ENCODE measurements at regions not wholly inside any gene's neighbourhood (a gene's known extent, or its start where the extent isn't known, plus 50 kb on each side); places are given as distances from the start of the nearest gene placed in this dataset.
"Not testable (repeated sequence)": the region's sequence is repeated elsewhere in the genome, so short reads cannot be mapped to it uniquely, and the experiment has no call there.

DNA sequence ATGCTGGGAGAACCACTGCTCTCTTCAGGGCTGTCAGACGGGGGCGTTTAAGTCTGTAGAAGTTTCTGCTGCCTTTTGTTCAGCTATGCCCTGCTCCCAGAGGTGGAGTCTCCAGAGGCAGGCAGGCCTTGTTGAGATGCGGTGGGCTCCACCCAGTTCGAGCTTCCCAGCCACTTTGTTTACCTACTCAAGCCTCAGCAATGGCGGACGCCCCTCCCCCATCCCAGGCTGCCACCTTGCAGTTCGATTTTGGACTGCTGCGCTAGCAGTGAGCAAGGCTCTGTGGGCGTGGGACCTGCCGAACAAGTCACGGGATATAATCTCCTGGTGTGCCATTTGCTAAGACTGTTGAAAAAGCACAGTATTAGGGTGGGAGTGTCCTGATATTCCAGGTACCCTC, 1057.9 kb upstream of the LRRTM1 start:
- not testable (repeated sequence) for H3K27ac ChIP-seq; H3K36me3 ChIP-seq; H3K9me3 ChIP-seq (replicated peaks); DNase-seq; H3K4me3 ChIP-seq; H3K27me3 ChIP-seq; H3K4me1 ChIP-seq

DNA sequence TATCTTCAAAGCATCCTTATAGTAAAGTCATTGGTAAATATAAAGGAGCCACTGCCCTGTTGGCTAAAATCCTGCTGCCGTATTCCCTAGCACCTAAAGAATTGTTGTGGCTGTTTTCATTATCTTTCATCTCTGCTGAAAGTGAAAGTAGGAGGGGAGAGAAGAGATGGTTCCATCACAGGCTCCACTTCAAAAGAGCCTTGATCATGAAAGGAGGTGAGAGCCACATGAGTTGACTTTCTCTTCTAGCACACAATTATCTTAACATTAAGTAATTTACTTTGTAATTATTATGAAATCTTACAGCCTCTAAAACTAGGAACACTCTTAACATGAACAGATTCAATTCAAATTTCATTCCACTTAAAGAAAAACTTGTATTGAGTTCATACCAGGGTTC, 1050.9 kb upstream of the LRRTM1 start:
- Histone ChIP-seq H3K9me3 (replicated peaks) (no peaks in the 10 kb centered on the region), H3K4me1 (no peaks in the 10 kb centered on the region), H3K27me3 (no peaks in the 10 kb centered on the region), H3K27ac (no peak overlapping the region), H3K4me3 (no peak overlapping the region), H3K36me3 (no peaks in the 10 kb centered on the region)
- no peak for DNase-seq

DNA sequence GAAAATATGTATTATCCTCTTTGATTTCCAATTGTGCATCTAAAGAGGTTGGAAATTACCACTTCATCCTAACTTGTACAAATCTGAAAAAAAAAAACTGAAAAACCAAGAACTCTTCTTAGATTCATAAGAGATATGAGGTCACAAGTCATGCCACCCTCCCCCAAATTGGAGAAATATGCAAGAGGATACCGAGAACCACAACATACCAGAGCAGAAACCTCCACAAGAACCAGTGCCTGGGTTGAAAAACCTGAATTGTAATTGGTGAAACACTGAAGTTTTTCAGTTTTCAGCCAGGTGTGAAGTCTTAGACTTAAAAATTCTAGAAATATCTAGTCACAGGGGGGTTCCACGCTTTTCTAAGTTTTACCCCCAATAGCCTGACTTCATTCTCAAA, 1029.5 kb upstream of the LRRTM1 start:
- no peaks in the 10 kb centered on the region for H3K36me3 ChIP-seq

DNA sequence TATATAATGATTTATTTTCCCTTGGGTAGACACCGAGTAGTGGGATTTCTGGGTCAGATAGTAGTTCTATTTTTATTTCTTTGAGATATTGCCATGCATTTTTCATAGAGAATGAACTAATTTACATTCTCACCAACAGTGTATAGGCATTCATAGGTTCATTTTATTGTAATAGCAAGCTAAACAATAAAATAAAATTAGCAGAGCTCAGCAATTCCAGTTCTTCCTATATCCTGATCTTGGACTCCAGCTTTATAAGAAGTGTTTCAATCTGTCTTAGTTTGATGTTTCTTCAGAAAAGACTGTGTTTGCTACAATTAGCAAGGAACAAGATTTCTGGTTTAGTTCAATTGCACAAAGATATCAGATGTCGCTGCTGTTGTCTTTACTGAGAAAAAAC, 1024.4 kb upstream of the LRRTM1 start:
- Histone ChIP-seq H3K4me3 (no peak overlapping the region), H3K27ac (no peak overlapping the region), H3K9me3 (replicated peaks) (no peaks in the 10 kb centered on the region), H3K36me3 (no peaks in the 10 kb centered on the region), H3K27me3 (no peaks in the 10 kb centered on the region), H3K4me1 (no peaks in the 10 kb centered on the region)
- DNase-seq: no peak

More for the DNA sequence above, 1029.5 kb upstream of the LRRTM1 start:
- no peak overlapping the region for H3K27ac ChIP-seq
- no peaks in the 10 kb centered on the region for H3K27me3 ChIP-seq
- no peaks in the 10 kb centered on the region for H3K9me3 ChIP-seq (replicated peaks)
- no peak for DNase-seq
- no peaks in the 10 kb centered on the region for H3K4me1 ChIP-seq
- H3K4me3 ChIP-seq: no peak overlapping the region

DNA sequence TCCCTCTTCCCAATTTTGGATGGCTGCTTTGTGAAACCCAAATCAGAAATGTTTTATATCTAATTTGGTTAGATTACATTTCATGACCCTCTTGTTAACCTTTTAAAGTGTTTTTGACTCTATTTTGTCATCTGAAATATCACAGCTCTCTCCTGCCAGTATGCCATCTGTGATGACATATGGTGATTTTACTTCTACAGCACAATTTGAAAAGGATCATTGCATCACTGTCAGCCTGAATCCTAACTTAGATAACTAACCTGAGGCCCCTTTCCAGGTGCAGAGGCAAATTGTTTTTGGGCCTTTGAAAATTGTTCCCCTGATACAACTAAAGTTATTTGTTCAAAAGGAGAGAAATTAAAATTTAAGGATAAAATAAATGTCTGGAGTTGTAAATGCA, 1023.4 kb upstream of the LRRTM1 start:
- no peak overlapping the region for H3K27ac ChIP-seq
- H3K4me3 ChIP-seq: no peak overlapping the region
- H3K36me3 ChIP-seq: no peaks in the 10 kb centered on the region
- H3K4me1 ChIP-seq: no peaks in the 10 kb centered on the region
- no peaks in the 10 kb centered on the region for H3K27me3 ChIP-seq
- DNase-seq: no peak
- H3K9me3 ChIP-seq (replicated peaks): no peaks in the 10 kb centered on the region

DNA sequence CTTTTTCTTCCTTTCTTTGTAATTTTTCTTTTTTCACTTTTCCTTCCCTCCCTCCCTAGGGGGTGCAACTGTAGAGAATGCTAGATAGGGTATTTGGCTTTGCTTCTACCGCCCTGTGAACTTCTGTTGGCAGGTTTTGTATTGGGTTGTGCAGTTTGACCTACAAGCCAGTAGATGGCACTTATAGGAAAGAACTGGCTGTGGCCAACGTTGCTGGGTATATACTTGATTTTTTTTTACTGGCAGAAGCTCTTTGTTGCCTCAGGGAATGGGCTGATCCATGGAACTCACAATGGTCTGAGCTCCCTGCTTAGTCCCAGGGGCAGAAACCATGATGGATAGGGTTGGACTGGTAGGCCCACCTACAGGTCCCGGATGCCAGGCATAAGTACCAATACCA, 1019.5 kb upstream of the LRRTM1 start:
- DNase-seq: peak; percentile 10 to 39

DNA sequence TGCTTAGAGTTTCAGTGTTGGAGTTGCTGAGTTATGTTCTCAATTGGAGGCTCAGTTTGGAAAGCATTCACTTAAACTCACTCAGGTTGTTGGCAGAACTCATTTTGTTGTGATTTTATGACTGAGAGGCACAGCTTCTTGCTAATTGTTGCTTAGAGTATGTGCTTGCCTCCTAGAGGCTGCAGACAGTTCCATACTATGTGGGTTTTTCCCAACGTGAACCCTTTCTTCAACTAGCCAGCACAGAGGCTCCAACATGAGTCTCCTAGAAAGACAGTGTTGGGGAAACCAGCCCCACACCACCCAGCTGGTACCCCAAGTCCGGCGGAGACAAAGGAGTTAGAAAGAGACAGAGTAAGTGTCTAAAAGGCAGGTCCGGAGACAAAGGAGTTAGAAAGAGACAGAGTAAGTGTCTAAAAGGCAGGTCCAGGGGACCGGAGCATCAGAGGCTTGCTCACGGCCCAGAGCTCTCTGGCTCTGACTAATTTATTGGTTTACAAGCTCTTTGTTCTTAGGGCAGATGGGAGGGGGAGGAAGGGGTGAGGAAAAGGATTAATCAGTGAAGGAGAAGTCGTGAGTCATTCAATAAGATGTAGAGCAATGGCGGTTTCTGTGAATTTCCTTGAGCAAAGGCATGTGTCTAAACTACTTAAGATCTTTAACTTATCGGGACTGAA, 999.7 kb upstream of the LRRTM1 start:
- H3K4me1 ChIP-seq: no peaks in the 10 kb centered on the region
- no peak for DNase-seq
- no peaks in the 10 kb centered on the region for H3K27me3 ChIP-seq

More for the DNA sequence above, 1019.5 kb upstream of the LRRTM1 start:
- no peaks in the 10 kb centered on the region for H3K9me3 ChIP-seq (replicated peaks)
- no peaks in the 10 kb centered on the region for H3K4me1 ChIP-seq
- H3K4me3 ChIP-seq: no peak overlapping the region
- no peaks in the 10 kb centered on the region for H3K36me3 ChIP-seq
- no peak overlapping the region for H3K27ac ChIP-seq
- H3K27me3 ChIP-seq: no peaks in the 10 kb centered on the region

DNA sequence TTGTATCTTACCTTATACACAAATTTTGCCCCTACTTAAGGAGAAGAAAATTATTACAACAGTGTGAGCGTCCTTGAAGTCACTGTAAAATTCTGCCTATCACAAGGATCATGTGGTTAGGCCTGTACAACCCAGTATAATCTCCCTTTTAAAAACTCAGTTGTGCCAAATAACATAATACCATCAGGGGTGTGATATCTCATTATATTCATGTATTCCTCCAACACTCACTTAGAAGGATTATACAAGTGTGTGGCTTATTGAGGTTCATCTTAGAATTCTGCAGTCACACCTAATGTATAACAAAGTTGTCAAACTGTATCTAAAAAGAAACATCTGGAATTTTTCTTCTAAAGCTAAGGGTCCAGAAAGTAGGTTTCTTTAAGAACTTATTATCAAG, 998.8 kb upstream of the LRRTM1 start:
- Histone ChIP-seq H3K4me1 (no peaks in the 10 kb centered on the region), H3K4me3 (no peak overlapping the region), H3K27ac (no peak overlapping the region), H3K9me3 (replicated peaks) (no peaks in the 10 kb centered on the region), H3K36me3 (no peaks in the 10 kb centered on the region), H3K27me3 (no peaks in the 10 kb centered on the region)
- DNase-seq: no peak

More for the DNA sequence above, 999.7 kb upstream of the LRRTM1 start:
- H3K4me3 ChIP-seq: no peak overlapping the region
- H3K9me3 ChIP-seq (replicated peaks): no peaks in the 10 kb centered on the region
- H3K27ac ChIP-seq: no peak overlapping the region
- no peaks in the 10 kb centered on the region for H3K36me3 ChIP-seq

DNA sequence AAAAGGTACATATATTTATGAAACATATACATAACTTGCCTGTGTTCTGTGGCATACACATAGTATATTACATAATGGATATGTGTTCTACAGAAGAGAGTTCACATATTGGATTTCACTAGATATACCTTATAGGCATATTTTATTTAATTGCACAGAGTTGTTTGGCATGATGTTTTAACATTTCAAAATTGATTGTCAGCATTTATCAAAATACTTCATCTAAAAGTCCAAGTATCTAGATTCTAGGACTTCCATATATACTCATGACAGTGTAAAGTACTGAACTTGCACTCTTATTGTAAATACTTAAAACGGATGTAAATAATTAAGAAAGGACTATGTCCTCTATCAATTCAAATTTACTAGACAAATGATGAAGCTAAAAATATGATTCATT, 995.3 kb upstream of the LRRTM1 start:
- no peak for DNase-seq
- no peaks in the 10 kb centered on the region for H3K9me3 ChIP-seq (replicated peaks)
- no peaks in the 10 kb centered on the region for H3K27me3 ChIP-seq
- H3K4me3 ChIP-seq: no peak overlapping the region
- no peaks in the 10 kb centered on the region for H3K36me3 ChIP-seq
- H3K4me1 ChIP-seq: no peaks in the 10 kb centered on the region
- H3K27ac ChIP-seq: no peak overlapping the region

DNA sequence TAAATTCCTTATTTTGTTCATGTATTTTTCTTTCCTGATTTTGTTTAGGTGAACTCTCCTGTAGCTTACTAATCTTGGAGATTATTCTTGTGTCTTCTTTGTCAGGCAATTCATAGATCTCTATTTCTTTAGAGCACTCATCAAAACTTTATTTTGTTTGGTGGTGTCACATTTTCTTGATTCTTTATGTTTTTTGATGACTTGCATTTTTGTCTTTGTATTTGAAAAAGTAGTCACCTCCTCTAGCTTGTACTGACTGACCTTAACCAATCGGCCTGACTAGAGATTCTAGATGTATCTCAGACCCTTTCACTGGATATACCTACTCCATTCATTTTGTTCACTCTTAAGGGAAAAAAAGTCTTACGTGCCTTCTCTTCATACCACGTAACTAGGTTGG, 986.3 kb upstream of the LRRTM1 start:
- Histone ChIP-seq H3K27me3 (no peaks in the 10 kb centered on the region), H3K27ac (no peak overlapping the region)
- no peak for DNase-seq

DNA sequence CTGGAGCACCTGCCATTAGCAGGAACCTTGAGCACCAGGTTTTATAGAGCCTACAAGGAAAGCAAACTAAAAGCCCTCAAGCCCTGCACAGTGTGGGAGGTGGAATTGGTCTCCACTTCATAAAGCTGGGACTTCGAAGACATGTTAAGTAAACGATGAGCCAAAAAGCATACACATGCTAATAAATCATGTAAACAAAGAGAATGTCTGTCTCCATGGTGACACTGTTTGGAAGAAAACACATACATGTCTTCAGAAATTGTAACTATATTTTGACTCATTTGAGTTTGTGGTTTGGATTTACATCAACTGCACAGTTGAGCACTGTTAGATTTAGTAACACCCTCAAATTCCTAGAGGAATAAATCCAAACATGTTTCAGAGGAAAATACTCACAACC, 978.5 kb upstream of the LRRTM1 start:
- DNase-seq: no peak
- no peak overlapping the region for H3K4me3 ChIP-seq
- no peaks in the 10 kb centered on the region for H3K4me1 ChIP-seq
- H3K27ac ChIP-seq: no peak overlapping the region
- no peaks in the 10 kb centered on the region for H3K9me3 ChIP-seq (replicated peaks)
- no peaks in the 10 kb centered on the region for H3K36me3 ChIP-seq
- no peaks in the 10 kb centered on the region for H3K27me3 ChIP-seq

More for the DNA sequence above, 986.3 kb upstream of the LRRTM1 start:
- no peaks in the 10 kb centered on the region for H3K9me3 ChIP-seq (replicated peaks)
- H3K4me3 ChIP-seq: no peak overlapping the region
- no peaks in the 10 kb centered on the region for H3K4me1 ChIP-seq
- no peaks in the 10 kb centered on the region for H3K36me3 ChIP-seq

DNA sequence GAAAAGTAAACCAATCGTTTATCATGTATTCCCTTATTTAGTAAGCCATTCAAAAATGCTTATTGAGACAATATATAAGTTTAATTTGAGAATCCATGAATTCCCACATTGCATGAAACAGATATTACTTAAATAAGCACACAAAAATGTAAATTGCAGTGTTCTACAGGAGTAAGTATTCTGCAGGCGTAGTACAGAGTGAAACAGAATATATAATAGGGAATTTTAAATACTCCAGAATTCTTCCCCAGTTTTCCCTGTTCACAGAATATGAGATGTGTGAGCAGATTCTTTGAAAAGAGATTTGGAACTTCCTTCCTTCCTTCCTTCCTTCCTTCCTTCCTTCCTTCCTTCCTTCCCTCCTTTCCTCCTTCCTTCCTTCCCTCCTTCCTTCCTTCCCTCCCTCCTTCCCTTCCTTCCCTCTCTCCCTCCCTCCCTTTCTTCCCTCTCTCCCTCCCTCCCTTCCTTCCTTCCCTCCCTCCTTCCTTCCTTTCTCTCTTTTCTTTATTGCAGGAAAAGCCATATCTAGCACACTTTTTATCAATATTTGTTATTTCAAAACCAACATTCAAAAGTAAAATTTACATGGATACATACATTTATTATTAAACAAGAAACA, 977.7 kb upstream of the LRRTM1 start:
- Histone ChIP-seq H3K4me1 (no peaks in the 10 kb centered on the region), H3K9me3 (replicated peaks) (no peaks in the 10 kb centered on the region), H3K27ac (no peak overlapping the region), H3K4me3 (no peak overlapping the region), H3K27me3 (no peaks in the 10 kb centered on the region), H3K36me3 (no peaks in the 10 kb centered on the region)
- DNase-seq: no peak

DNA sequence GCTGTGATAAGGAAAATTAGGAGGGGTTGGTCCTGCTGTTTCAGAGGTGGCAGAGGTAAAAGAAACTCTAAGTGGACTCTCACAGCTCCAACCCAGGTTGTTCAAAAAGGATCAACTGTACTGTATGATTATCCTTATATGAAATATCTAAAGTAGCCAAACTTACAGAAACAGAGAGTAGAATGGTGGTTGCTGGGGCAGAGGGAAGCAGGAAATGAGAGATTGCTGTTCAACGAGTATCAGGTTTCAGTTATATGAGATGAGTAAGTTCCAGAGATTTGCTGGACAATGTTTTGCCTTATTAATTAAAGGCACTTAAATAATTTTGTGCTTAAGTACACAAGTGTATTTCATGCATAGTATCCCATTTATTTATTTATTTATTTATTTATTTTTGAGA, 972.0 kb upstream of the LRRTM1 start:
- no peaks in the 10 kb centered on the region for H3K36me3 ChIP-seq
- no peak overlapping the region for H3K4me3 ChIP-seq
- H3K27me3 ChIP-seq: no peaks in the 10 kb centered on the region
- DNase-seq: peak in 1 of 2 experiments; percentile 15
- H3K27ac ChIP-seq: no peak overlapping the region
- H3K9me3 ChIP-seq (replicated peaks): no peaks in the 10 kb centered on the region
- no peaks in the 10 kb centered on the region for H3K4me1 ChIP-seq

DNA sequence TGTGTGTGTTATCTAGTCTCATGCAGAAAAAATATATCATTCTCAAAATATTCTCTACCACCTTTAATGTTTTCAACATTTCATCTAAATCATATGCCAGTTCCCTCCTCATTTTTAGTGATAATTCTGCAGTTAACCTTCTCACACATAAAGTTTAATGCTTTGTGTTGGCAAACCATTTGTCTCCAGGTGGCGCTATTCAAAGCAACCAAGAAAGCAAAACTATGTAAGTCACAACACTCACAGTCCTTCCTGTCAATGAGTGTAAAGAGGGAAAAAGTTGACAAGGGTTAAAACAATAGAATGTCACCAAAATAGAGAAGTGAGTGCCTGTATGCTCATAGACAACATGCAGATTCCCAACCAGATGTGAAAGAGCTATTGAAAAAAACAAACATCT, 961.6 kb upstream of the LRRTM1 start:
- H3K36me3 ChIP-seq: no peaks in the 10 kb centered on the region
- H3K27me3 ChIP-seq: 0 out of 2 replicates have a peak, but pooled peaks cover 3% of the 10 kb centered on the region
- H3K27ac ChIP-seq: no peak overlapping the region
- H3K4me1 ChIP-seq: no peaks in the 10 kb centered on the region
- no peaks in the 10 kb centered on the region for H3K9me3 ChIP-seq (replicated peaks)
- peak; percentile 3 to 47 for DNase-seq
- H3K4me3 ChIP-seq: no peak overlapping the region

DNA sequence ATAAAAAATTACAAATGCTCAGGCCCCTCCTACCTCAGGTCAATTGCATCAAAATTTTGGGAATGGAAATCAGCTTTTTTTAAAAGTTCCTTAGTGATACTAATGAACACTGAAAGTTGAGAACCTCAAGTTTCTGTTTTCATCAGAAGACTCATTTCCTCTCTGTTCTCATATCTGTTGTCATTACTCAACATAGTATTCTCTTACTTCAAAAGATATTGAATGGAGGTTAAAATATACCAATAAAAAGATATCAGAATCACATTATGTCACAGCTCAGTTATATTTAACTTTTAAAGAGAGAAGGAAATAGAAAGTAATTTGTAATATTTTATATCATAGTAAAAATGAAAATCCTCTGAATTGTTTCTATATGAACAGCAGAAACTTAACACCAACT, 959.4 kb upstream of the LRRTM1 start:
- H3K4me1 ChIP-seq: no peaks in the 10 kb centered on the region

DNA sequence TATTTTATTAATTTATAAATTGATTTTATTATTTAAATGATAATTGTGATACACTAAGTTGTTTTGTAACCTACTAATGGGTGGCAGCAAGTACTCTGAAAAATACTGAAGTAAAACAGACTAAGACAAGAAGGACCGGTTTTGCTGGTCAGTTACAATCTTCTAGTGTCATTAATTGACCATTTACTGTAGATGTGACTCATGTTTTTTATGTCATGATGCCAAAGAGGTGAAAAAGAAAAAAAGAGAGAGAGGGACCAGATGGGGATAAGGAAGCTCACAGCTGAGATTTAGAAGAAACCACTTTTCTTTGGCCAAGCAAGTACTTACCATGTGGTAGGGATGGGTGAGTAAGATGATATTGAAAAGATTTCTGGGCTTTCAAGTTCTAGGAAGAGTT, 955.8 kb upstream of the LRRTM1 start:
- Histone ChIP-seq H3K36me3 (no peaks in the 10 kb centered on the region), H3K4me3 (no peak overlapping the region), H3K27me3 (0 out of 2 replicates have a peak, but pooled peaks cover 3% of the 10 kb centered on the region), H3K4me1 (no peaks in the 10 kb centered on the region), H3K27ac (no peak overlapping the region), H3K9me3 (replicated peaks) (no peaks in the 10 kb centered on the region)
- no peak for DNase-seq

More for the DNA sequence above, 959.4 kb upstream of the LRRTM1 start:
- no peaks in the 10 kb centered on the region for H3K36me3 ChIP-seq
- no peaks in the 10 kb centered on the region for H3K9me3 ChIP-seq (replicated peaks)
- H3K4me3 ChIP-seq: no peak overlapping the region
- H3K27ac ChIP-seq: no peak overlapping the region
- H3K27me3 ChIP-seq: 0 out of 2 replicates have a peak, but pooled peaks cover 3% of the 10 kb centered on the region
- DNase-seq: no peak
